ENCODE measurements at regions not wholly inside any gene's neighbourhood (a gene's known extent, or its start where the extent isn't known, plus 50 kb on each side); places are given as distances from the start of the nearest gene placed in this dataset.

- no peak overlapping the region for H3K4me3 Mint-ChIP-seq
- CTCF ChIA-PET: no interaction called here
- no peak for DNase-seq
- no peak overlapping the region for H3K27ac Mint-ChIP-seq
- no peaks in the 10 kb centered on the region for H3K27me3 Mint-ChIP-seq
- POLR2A ChIA-PET: no interaction called here
- H3K4me1 Mint-ChIP-seq: no peaks in the 10 kb centered on the region
- no peaks in the 10 kb centered on the region for H3K36me3 Mint-ChIP-seq (ENCODE audit: low read depth)
- H3K9me3 Mint-ChIP-seq: peaks cover 5% of the 10 kb centered on the region
Observed at GRCh38 chr16:73529303-73530012, 481.5 kb upstream of the ZFHX3 start.

DNA sequence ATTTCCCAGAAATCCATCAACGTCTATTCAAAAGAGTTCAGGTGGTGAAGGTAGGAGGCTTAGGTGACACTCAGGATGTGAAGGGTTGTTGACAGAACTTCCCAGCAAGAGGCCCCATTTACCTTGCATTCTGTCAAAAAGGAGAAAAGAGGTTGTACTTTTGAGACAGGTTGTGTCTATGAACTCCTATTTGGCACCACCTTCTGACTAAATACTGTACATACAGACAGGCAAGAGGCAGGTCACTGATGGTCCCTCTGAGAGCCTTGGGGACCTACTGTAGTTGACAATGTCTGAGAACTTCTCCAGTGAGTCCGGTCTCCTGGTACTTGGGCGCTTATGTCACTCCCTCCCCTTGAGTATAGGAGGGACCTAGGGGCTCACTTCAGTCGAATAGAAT, 479.3 kb upstream of the ZFHX3 start:
- DNase-seq: no peak
- H3K9me3 Mint-ChIP-seq: peaks cover 6% of the 10 kb centered on the region
- ChIA-PET CTCF (interaction anchor here (0.6 kb wide), 1 partner anchor 1307 kb away, joined by 3 read pairs; no protein-coding TSS in a partner anchor), POLR2A (no interaction called here)
- no peak overlapping the region for H3K27ac Mint-ChIP-seq
- no peaks in the 10 kb centered on the region for H3K4me1 Mint-ChIP-seq
- H3K36me3 Mint-ChIP-seq (ENCODE audit: low read depth): no peaks in the 10 kb centered on the region
- no peak overlapping the region for H3K4me3 Mint-ChIP-seq
- no peaks in the 10 kb centered on the region for H3K27me3 Mint-ChIP-seq

DNA sequence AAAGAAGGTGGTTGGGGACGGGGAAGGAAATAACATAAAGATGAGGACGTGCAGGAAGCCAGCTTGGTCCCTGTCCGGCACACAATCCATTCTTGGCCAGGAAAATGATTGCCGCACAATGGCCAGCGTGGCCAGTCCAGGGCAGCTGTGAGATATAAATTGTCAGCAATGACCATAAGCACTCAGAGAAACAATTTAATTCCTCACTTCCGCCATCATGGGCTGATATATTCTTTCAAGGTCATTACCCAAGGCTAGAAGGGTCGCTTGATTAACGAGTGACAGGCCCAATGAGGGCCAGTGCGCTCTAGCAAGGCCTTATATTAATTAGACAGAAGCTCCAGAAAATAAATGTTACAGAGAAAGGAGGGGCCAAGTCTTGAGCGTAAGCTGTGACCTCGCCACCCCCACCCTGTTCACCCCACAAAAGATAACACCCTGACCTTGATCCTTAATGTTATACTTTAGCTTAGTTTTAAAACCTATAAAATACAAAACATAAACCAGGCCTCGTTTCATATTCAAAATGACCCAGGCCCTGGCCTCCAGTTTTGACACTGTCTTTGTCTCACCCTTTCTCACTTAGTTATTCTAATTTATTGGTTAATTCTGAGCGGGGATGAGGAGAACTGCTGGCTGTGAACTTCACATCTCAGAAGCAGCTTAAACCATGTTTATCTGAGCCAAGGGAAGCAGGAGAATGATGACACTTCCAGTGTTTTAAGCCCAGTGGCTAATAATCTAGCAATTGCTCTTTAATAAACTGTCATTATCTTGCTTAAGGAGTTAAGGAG, 478.3 kb upstream of the ZFHX3 start:
- Mint-ChIP-seq H3K36me3 (ENCODE audit: low read depth) (no peaks in the 10 kb centered on the region), H3K27me3 (no peaks in the 10 kb centered on the region), H3K4me3 (no peak overlapping the region), H3K9me3 (peaks cover 7% of the 10 kb centered on the region), H3K4me1 (no peaks in the 10 kb centered on the region), H3K27ac (no peak overlapping the region)
- CTCF ChIA-PET: no interaction called here
- POLR2A ChIA-PET: no interaction called here
- no peak for DNase-seq

GRCh38 chr16:73523209-73523608, 475.3 kb upstream of the ZFHX3 start:
- Mint-ChIP-seq H3K9me3 (peaks cover 7% of the 10 kb centered on the region), H3K4me3 (no peak overlapping the region), H3K27me3 (no peaks in the 10 kb centered on the region), H3K27ac (no peak overlapping the region), H3K36me3 (ENCODE audit: low read depth) (no peaks in the 10 kb centered on the region), H3K4me1 (no peaks in the 10 kb centered on the region)
- DNase-seq: no peak
- ChIA-PET POLR2A (no interaction called here), CTCF (no interaction called here)

GRCh38 chr16:73521499-73521898, 473.6 kb upstream of the ZFHX3 start:
- DNase-seq: no peak
- ChIA-PET POLR2A (no interaction called here), CTCF (no interaction called here)
- H3K9me3 Mint-ChIP-seq: peaks cover 9% of the 10 kb centered on the region
- no peaks in the 10 kb centered on the region for H3K27me3 Mint-ChIP-seq
- no peaks in the 10 kb centered on the region for H3K4me1 Mint-ChIP-seq
- no peak overlapping the region for H3K27ac Mint-ChIP-seq
- H3K4me3 Mint-ChIP-seq: no peak overlapping the region
- H3K36me3 Mint-ChIP-seq (ENCODE audit: low read depth): no peaks in the 10 kb centered on the region

DNA sequence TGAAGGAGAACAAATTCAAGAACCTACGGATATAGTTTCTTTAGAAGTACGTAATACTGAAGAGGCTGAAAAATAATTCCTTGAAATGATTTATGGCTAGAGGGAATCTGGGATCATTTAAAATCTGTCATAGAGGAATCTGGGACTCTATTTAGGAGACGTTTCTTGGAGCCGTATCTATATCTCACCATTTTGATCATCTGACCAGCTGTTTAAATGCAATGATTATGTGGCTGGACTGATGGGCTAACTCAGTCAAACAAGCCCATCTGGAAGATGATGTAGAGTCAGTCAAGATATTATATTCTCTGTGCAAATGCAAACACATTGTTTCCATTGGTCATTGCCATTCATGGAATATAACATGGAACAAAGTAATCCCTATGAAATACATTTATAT, 467.7 kb upstream of the ZFHX3 start:
- Mint-ChIP-seq H3K4me3 (no peak overlapping the region), H3K27me3 (no peaks in the 10 kb centered on the region), H3K36me3 (ENCODE audit: low read depth) (no peaks in the 10 kb centered on the region), H3K4me1 (no peaks in the 10 kb centered on the region), H3K27ac (no peak overlapping the region), H3K9me3 (peaks cover 7% of the 10 kb centered on the region)
- ChIA-PET POLR2A (no interaction called here), CTCF (no interaction called here)
- no peak for DNase-seq

GRCh38 chr16:73510852-73511251, 462.9 kb upstream of the ZFHX3 start:
- Mint-ChIP-seq H3K9me3 (peaks cover 9% of the 10 kb centered on the region), H3K36me3 (ENCODE audit: low read depth) (no peaks in the 10 kb centered on the region), H3K27me3 (no peaks in the 10 kb centered on the region), H3K4me1 (no peaks in the 10 kb centered on the region), H3K4me3 (no peak overlapping the region), H3K27ac (no peak overlapping the region)
- ChIA-PET CTCF (no interaction called here), POLR2A (no interaction called here)
- DNase-seq: no peak

DNA sequence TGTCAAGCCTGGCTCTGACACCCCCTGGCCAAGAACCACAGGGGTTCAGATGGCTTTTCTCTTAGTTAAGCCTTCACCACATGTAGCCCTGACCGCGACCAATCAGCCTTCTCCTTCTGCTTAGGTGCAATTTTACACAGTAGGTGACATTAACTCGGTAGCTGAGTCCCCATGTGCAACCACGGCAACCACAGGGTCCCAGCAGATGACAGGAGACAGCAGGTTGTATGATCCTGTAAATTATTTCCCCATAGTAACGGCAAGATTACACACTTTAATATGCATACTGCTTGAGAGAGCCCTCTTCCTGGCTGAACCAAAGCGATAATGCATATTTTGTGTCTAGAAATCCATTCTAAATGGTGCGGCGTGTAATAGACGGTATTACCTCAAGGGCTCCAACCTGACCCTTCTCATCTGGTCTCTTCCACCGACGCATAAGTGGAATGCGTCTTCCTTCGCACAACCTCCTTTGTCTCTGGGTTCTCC, 458.7 kb upstream of the ZFHX3 start:
- no peak for DNase-seq
- H3K27me3 Mint-ChIP-seq: no peaks in the 10 kb centered on the region
- POLR2A ChIA-PET: no interaction called here
- no peak overlapping the region for H3K27ac Mint-ChIP-seq
- CTCF ChIA-PET: no interaction called here
- H3K4me1 Mint-ChIP-seq: no peaks in the 10 kb centered on the region
- H3K36me3 Mint-ChIP-seq (ENCODE audit: low read depth): no peaks in the 10 kb centered on the region
- H3K4me3 Mint-ChIP-seq: no peak overlapping the region
- H3K9me3 Mint-ChIP-seq: peaks cover 20% of the 10 kb centered on the region

GRCh38 chr16:73505577-73505976, 457.6 kb upstream of the ZFHX3 start:
- ChIA-PET CTCF (no interaction called here), POLR2A (no interaction called here)
- peaks cover 20% of the 10 kb centered on the region for H3K9me3 Mint-ChIP-seq
- DNase-seq: no peak
- no peak overlapping the region for H3K4me3 Mint-ChIP-seq
- H3K27ac Mint-ChIP-seq: no peak overlapping the region
- H3K27me3 Mint-ChIP-seq: no peaks in the 10 kb centered on the region
- no peaks in the 10 kb centered on the region for H3K4me1 Mint-ChIP-seq
- no peaks in the 10 kb centered on the region for H3K36me3 Mint-ChIP-seq (ENCODE audit: low read depth)

GRCh38 chr16:73504591-73505575, 457.0 kb upstream of the ZFHX3 start:
- no peak overlapping the region for H3K4me3 Mint-ChIP-seq
- H3K27me3 Mint-ChIP-seq: no peaks in the 10 kb centered on the region
- DNase-seq: no peak
- no peak overlapping the region for H3K27ac Mint-ChIP-seq
- peaks cover 20% of the 10 kb centered on the region for H3K9me3 Mint-ChIP-seq
- no peaks in the 10 kb centered on the region for H3K4me1 Mint-ChIP-seq
- H3K36me3 Mint-ChIP-seq (ENCODE audit: low read depth): no peaks in the 10 kb centered on the region
- ChIA-PET POLR2A (no interaction called here), CTCF (no interaction called here)

- Mint-ChIP-seq H3K4me3 (no peak overlapping the region), H3K4me1 (no peaks in the 10 kb centered on the region), H3K36me3 (ENCODE audit: low read depth) (no peaks in the 10 kb centered on the region), H3K27ac (no peak overlapping the region), H3K27me3 (no peaks in the 10 kb centered on the region), H3K9me3 (peaks cover 23% of the 10 kb centered on the region)
- ChIA-PET POLR2A (no interaction called here), CTCF (no interaction called here)
- DNase-seq: no peak
Observed at GRCh38 chr16:73503093-73503492, 455.2 kb upstream of the ZFHX3 start.

- ChIA-PET CTCF (no interaction called here), POLR2A (no interaction called here)
- no peak overlapping the region for H3K27ac Mint-ChIP-seq
- H3K27me3 Mint-ChIP-seq: no peaks in the 10 kb centered on the region
- peaks cover 14% of the 10 kb centered on the region for H3K9me3 Mint-ChIP-seq
- no peaks in the 10 kb centered on the region for H3K36me3 Mint-ChIP-seq (ENCODE audit: low read depth)
- no peak for DNase-seq
- H3K4me3 Mint-ChIP-seq: no peak overlapping the region
- no peaks in the 10 kb centered on the region for H3K4me1 Mint-ChIP-seq
Observed at GRCh38 chr16:73499276-73499675, 451.3 kb upstream of the ZFHX3 start.

- no peak overlapping the region for H3K27ac Mint-ChIP-seq
- CTCF ChIA-PET: no interaction called here
- H3K4me1 Mint-ChIP-seq: no peaks in the 10 kb centered on the region
- no peak for DNase-seq
- peaks cover 6% of the 10 kb centered on the region for H3K9me3 Mint-ChIP-seq
- H3K36me3 Mint-ChIP-seq (ENCODE audit: low read depth): no peaks in the 10 kb centered on the region
- H3K4me3 Mint-ChIP-seq: no peak overlapping the region
- H3K27me3 Mint-ChIP-seq: peaks cover 3% of the 10 kb centered on the region
- POLR2A ChIA-PET: no interaction called here
Observed at GRCh38 chr16:73485880-73486279, 438.0 kb upstream of the ZFHX3 start.

All from activated CD4-positive, alpha-beta memory T cell treated with anti-CD3 and anti-CD28 coated beads, Interleukin-2, amount 10 ng/mL, durations not matched to agents 7 days and 5 days (primary cell).